Heart right ventricle (tissue), 16 donors: ENCODE measurements at regions not wholly inside any gene's neighbourhood (a gene's known extent, or its start where the extent isn't known, plus 50 kb on each side); places are given as distances from the start of the nearest gene placed in this dataset.

Source experiments
- ATAC-seq, 8 donors: fragments of 200-7000 bp; cut with Tn5 transposase; one replicate each; pipeline ENCODE4 v1.9.1; 2020; ENCODE audit warnings: mild to moderate bottlenecking in 8 of 8, moderate library complexity in 8 of 8, moderate number of reproducible peaks in 1 of 8
- DNase-seq, 2 donors: peaks; one replicate each; pipeline ENCODE4 v3.0.0-alpha.2; 2020
- H3K27ac ChIP-seq, 10 donors: fragments of 200-600 bp; sonication (generic) in 2 of 10; one replicate each; pipeline versions ENCODE4 v1.5.0 to v1.8.0; 2020 to 2022; ENCODE audit warnings: mild to moderate bottlenecking in 3 of 10
- H3K27me3 ChIP-seq, 7 donors: fragments of 200-600 bp; one replicate each; pipeline ENCODE4 v1.8.0; 2021 to 2022; ENCODE audit warnings: mild to moderate bottlenecking in 2 of 7
- H3K36me3 ChIP-seq, 9 donors: fragments of 200-600 bp; sonication (generic) in 1 of 9; one replicate each; pipeline versions ENCODE4 v1.5.0 to v1.8.0; 2020 to 2022; ENCODE audit warnings: mild to moderate bottlenecking in 2 of 9
- H3K4me1 ChIP-seq, 9 donors: fragments of 200-600 bp; sonication (generic) in 1 of 9; one replicate each; pipeline versions ENCODE4 v1.5.0 to v1.8.0; 2020 to 2022; ENCODE audit warnings: mild to moderate bottlenecking in 4 of 9
- H3K4me3 ChIP-seq, 10 donors: fragments of 200-600 bp; sonication (generic) in 2 of 10; one replicate each; pipeline versions ENCODE4 v1.5.0 to v1.8.0; 2020 to 2022; ENCODE audit warnings: mild to moderate bottlenecking in 7 of 10, moderate library complexity in 2 of 10
- H3K9me3 ChIP-seq, 11 donors: fragments of 200-600 bp in 10 of 11; sonication (generic) in 2 of 11; one replicate each; pipeline versions ENCODE4 v1.5.0 to v1.8.0; 2013 to 2022; ENCODE audit warnings: mild to moderate bottlenecking in 2 of 11, control low read depth in 1 of 11, moderate library complexity in 1 of 11
- CTCF ChIP-seq, 9 donors: fragments of 200-600 bp; sonication (generic) in 2 of 9; IDR thresholded peaks; one replicate each; pipeline versions ENCODE4 v1.5.0 to v1.8.0; 2021 to 2022; ENCODE audit warnings: antibody characterized with exemption in 9 of 9, mild to moderate bottlenecking in 5 of 9, moderate library complexity in 1 of 9
- WGBS, 2 donors: extraction: QIAGEN DNeasy Blood & Tissue Kit; methylation state at CpG; one replicate each; pipeline ENCODE4 v1.1.7; 2013; ENCODE audit warnings: inconsistent platforms in 1 of 2; 5-methylcytosine and 5-hydroxymethylcytosine counted together
- intact Hi-C, 10 donors: fragments of 100-400 bp; cut with DNase I; formaldehyde crosslinking; loops; one replicate each; pipeline versions ENCODE4 v1.11.1 to v1.14.2; 2022
- donor health status: Arrhythmogenic right ventricular cardiomyopathy.
- donor health status: ischemic (EF 13 %, LVEDD 7.1; RV severe dilation, severe dysfunction).
- donor health status: healthy with polysubstance abuse.
- donor health status: DM: no; HTN: yes; CAD: no.
- donor health status: DM: no; HTN: no; CAD: no.
- donor health status: ischemic (EF 25% LVEDD 6.9; RV normal size, moderate dysfunction).
- donor health status: ischemic (EF 25% LVEDD 5.7; RV mildly dilated, moderate dysfunction).
- donor health status: healthy.
- donor health status: DM: yes; HTN: yes; CAD: no.
- donor health status: Ischemic cardiomyopathy.
- donor health status: ischemic (EF 35%, LVEDD 5.7; RV mildly dilated, moderate dysfunction).
- donor health status: nonischemic (EF 11% LVEDD 7.7; RV severe dilation, severe dysfunction).
- donor health status: DM: yes; HTN: yes; CAD: no.
- donor health status: PGD.
- donor health status: ischemic (EF 29% LVEDD 5.4; RV normal size, mild dysfunction).
- donor health status: nonischemic (EF 23%, LVEDD 6.1; RV moderate dilation, normal function).

DNA sequence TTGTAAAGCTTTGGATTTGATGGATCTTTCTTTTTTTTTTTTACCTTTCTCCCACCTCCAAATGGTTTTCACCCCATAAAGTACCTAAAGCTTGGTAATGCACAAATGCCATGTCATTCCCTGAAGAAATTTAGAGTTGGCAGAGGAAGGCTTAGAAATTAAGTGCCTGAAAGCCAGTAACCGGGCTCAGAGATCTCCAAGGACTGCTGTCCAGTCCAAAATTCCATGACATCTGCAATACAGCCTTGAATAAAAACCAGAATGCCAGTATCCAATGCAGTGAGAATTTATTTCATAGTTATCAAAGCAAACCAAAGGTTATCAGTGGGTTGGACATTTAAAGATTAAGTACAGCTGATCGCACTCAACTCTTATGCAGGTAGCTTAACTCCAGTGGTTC is 209.9 kb upstream of the RBBP8 start:
- no peak for DNase-seq
- H3K27ac ChIP-seq, result no peak overlapping the region
- no peaks in the 10 kb centered on the region for H3K4me1 ChIP-seq
- no peak overlapping the region for H3K4me3 ChIP-seq
- no peak for ATAC-seq
- no peaks in the 10 kb centered on the region for H3K36me3 ChIP-seq
- no peaks in the 10 kb centered on the region for H3K27me3 ChIP-seq
- intact Hi-C loops, result no loop called here
- H3K9me3 ChIP-seq, result no peaks in the 10 kb centered on the region
- TF ChIP-seq CTCF (IDR thresholded peaks at IDR 0.05), result no peak
- 76 to 85% methylated on average over 2 of the region's 2 CpGs for WGBS, 2 donors

GRCh38 chr18:22723773-22724172 is 209.4 kb upstream of the RBBP8 start:
- Histone ChIP-seq H3K27me3 (no peaks in the 10 kb centered on the region), H3K27ac (no peak overlapping the region), H3K4me3 (no peak overlapping the region), H3K4me1 (no peaks in the 10 kb centered on the region), H3K36me3 (no peaks in the 10 kb centered on the region), H3K9me3 (no peaks in the 10 kb centered on the region)
- ATAC-seq (no peak), DNase-seq (no peak)
- 64 to 76% methylated on average over 2 of the region's 2 CpGs for WGBS, 2 donors
- no peak for TF ChIP-seq CTCF (IDR thresholded peaks at IDR 0.05)
- intact Hi-C loops, result no loop called here

GRCh38 chr18:22726469-22726868 is 206.7 kb upstream of the RBBP8 start:
- Histone ChIP-seq H3K27me3 (no peaks in the 10 kb centered on the region), H3K4me3 (no peak overlapping the region), H3K4me1 (no peaks in the 10 kb centered on the region), H3K36me3 (no peaks in the 10 kb centered on the region), H3K27ac (no peak overlapping the region), H3K9me3 (no peaks in the 10 kb centered on the region)
- WGBS, 2 donors, result 71 to 79% methylated on average over 2 of the region's 2 CpGs
- intact Hi-C loops, result no loop called here
- TF ChIP-seq CTCF (IDR thresholded peaks at IDR 0.05), result no peak
- no peak for DNase-seq
- no peak for ATAC-seq

- H3K36me3 ChIP-seq, result no peaks in the 10 kb centered on the region
- TF ChIP-seq CTCF (IDR thresholded peaks at IDR 0.05), result no peak
- intact Hi-C loops, result no loop called here
- no peak for ATAC-seq
- H3K27ac ChIP-seq, result no peak overlapping the region
- no peaks in the 10 kb centered on the region for H3K4me1 ChIP-seq
- no peaks in the 10 kb centered on the region for H3K27me3 ChIP-seq
- no peak for DNase-seq
- no peaks in the 10 kb centered on the region for H3K9me3 ChIP-seq
- no peak overlapping the region for H3K4me3 ChIP-seq
Measured at GRCh38 chr18:22728016-22728415, 205.1 kb upstream of the RBBP8 start.
